ENCODE measurements at regions not wholly inside any gene's neighbourhood (a gene's known extent, or its start where the extent isn't known, plus 50 kb on each side); places are given as distances from the start of the nearest gene placed in this dataset.
"Not testable (repeated sequence)": the region's sequence is repeated elsewhere in the genome, so short reads cannot be mapped to it uniquely, and the experiment has no call there.

DNA sequence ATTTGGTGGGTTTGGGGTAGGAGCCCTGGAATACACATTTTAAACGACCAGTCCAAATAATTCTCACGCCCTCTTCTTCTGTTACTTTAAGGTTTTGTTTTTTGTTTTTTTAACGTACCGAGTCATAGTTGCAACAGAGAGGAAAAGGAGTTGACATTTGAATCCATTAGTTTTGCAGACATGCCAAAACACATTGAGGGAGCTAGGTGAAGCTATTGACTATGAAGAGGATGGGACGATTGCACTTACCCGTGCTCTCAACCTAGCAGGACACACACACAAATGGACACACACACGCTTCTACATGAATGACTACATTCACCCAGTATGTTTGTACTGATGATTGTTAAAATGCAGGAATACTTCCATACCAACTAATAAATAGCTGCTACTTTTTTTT is 54.3 kb upstream of the CIT start:
- Histone ChIP-seq H3K36me3 (ENCODE audit: low read depth, low read length) (no peaks in the 10 kb centered on the region), H3K9me3 (ENCODE audit: low read length) (no peaks in the 10 kb centered on the region), H3K4me1 (ENCODE audit: insufficient read depth, low read length) (no peaks in the 10 kb centered on the region), H3K4me3 (ENCODE audit: low read length) (no peak overlapping the region), H4K20me1 (ENCODE audit: low read length) (no peaks in the 10 kb centered on the region), H3K27me3 (ENCODE audit: low read length) (no peaks in the 10 kb centered on the region), H2AFZ (ENCODE audit: low read length) (no peak overlapping the region), H3K9me2 (replicated peaks; ENCODE audit: low read length) (no peaks in the 10 kb centered on the region), H3K27ac (ENCODE audit: low read length) (no peak overlapping the region), H3F3A (ENCODE audit: low read length, unreplicated experiment) (no peaks in the 10 kb centered on the region), H3K79me2 (ENCODE audit: low read length) (no peaks in the 10 kb centered on the region), H3K9ac (ENCODE audit: low read length) (no peak overlapping the region), H3K4me2 (ENCODE audit: low read length) (no peak overlapping the region)
- ChIA-PET POLR2A (ENCODE audit: unreplicated experiment) (no interaction called here), CTCF (interaction anchor here (0.6 kb wide), 1 partner anchor 185 kb away, joined by 8 read pairs; the partner anchor contains the start of gene RAB35)
- TF ChIP-seq, protein P1, sequence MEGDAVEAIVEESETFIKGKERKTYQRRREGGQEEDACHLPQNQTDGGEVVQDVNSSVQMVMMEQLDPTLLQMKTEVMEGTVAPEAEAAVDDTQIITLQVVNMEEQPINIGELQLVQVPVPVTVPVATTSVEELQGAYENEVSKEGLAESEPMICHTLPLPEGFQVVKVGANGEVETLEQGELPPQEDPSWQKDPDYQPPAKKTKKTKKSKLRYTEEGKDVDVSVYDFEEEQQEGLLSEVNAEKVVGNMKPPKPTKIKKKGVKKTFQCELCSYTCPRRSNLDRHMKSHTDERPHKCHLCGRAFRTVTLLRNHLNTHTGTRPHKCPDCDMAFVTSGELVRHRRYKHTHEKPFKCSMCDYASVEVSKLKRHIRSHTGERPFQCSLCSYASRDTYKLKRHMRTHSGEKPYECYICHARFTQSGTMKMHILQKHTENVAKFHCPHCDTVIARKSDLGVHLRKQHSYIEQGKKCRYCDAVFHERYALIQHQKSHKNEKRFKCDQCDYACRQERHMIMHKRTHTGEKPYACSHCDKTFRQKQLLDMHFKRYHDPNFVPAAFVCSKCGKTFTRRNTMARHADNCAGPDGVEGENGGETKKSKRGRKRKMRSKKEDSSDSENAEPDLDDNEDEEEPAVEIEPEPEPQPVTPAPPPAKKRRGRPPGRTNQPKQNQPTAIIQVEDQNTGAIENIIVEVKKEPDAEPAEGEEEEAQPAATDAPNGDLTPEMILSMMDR (conservative IDR thresholded peaks at IDR 0.05; ENCODE audit: low read depth, low read length): no peak
- no peak for TF ChIP-seq EZH2 (IDR thresholded peaks at IDR 0.05; ENCODE audit: low read length, unreplicated experiment)
- TF ChIP-seq EZH2phosphoT487 (IDR thresholded peaks at IDR 0.05; ENCODE audit: borderline replicate concordance, low read length): no peak
- no TSS peak for BruUV-seq (replicated peaks)
- intact Hi-C loops (cut with micrococcal nuclease): loop anchor here (10.0 kb wide), 1 partner anchor 127 kb away; no protein-coding TSS in a partner anchor
- DNase-seq (no peak), ATAC-seq (no peak)

DNA sequence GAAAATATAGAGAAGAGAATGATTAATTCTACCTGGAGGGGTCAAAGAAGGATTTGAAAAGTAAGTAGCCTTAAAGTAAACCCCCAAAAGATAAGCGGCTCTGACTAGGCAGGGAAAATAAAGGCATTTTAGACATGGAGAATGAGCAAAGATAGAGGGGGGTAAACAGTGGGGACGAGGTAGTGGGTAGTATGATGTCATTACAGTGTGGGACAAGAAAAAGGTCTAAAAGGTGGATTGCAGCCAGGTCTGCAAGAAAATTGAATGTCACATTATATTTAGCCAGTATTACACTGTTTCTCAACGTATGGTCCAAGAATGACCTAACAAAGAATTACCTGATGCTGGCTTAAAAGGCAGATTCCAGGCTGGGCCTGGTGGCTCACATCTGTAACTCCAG is 55.8 kb upstream of the CIT start:
- H3K79me2 ChIP-seq (ENCODE audit: low read length): no peaks in the 10 kb centered on the region
- H3K4me3 ChIP-seq (ENCODE audit: low read length): no peak overlapping the region
- TF ChIP-seq, protein P1 (conservative IDR thresholded peaks at IDR 0.05; ENCODE audit: low read depth, low read length): no peak
- no peak for TF ChIP-seq EZH2 (IDR thresholded peaks at IDR 0.05; ENCODE audit: low read length, unreplicated experiment)
- TF ChIP-seq EZH2phosphoT487 (IDR thresholded peaks at IDR 0.05; ENCODE audit: borderline replicate concordance, low read length): no peak
- no peaks in the 10 kb centered on the region for H3K4me1 ChIP-seq (ENCODE audit: insufficient read depth, low read length)
- no peak for DNase-seq
- no peak overlapping the region for H3K4me2 ChIP-seq (ENCODE audit: low read length)
- intact Hi-C loops (cut with micrococcal nuclease): loop anchor here (10.0 kb wide), 1 partner anchor 128 kb away; no protein-coding TSS in a partner anchor
- no TSS peak for BruUV-seq (replicated peaks)
- POLR2A ChIA-PET (ENCODE audit: unreplicated experiment): no interaction called here
- no peaks in the 10 kb centered on the region for H3K27me3 ChIP-seq (ENCODE audit: low read length)
- no peaks in the 10 kb centered on the region for H3F3A ChIP-seq (ENCODE audit: low read length, unreplicated experiment)
- no peaks in the 10 kb centered on the region for H3K9me2 ChIP-seq (replicated peaks; ENCODE audit: low read length)
- no peaks in the 10 kb centered on the region for H3K36me3 ChIP-seq (ENCODE audit: low read depth, low read length)
- no peak overlapping the region for H3K27ac ChIP-seq (ENCODE audit: low read length)
- H3K9me3 ChIP-seq (ENCODE audit: low read length): no peaks in the 10 kb centered on the region
- ATAC-seq: no peak
- no peak overlapping the region for H3K9ac ChIP-seq (ENCODE audit: low read length)
- H2AFZ ChIP-seq (ENCODE audit: low read length): no peak overlapping the region
- no peaks in the 10 kb centered on the region for H4K20me1 ChIP-seq (ENCODE audit: low read length)
- CTCF ChIA-PET: no interaction called here

DNA sequence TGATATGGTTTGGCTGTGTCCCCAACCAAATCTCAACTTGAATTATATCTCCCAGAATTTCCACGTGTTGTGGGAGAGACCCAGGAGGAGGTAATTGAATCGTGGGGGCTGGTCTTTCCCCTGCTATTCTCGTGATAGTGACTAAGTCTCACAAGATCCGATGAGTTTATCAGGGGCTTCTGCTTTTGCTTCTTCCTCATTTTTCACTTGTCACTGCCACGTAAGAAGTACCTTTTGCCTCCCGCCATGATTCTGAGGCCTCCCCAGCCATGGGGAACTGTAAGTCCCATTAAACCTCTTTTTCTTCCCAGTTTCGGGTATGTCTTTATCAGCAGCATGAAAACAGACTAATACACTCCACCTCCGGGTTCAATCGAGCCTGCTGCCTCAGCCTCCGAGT is 54.3 kb upstream of the BICDL1 start:
- H3K4me2 ChIP-seq (ENCODE audit: low read length); POLR2A ChIA-PET (ENCODE audit: unreplicated experiment); H3F3A ChIP-seq (ENCODE audit: low read length, unreplicated experiment); BruUV-seq (replicated peaks); H3K27ac ChIP-seq (ENCODE audit: low read length); CTCF ChIA-PET; H3K36me3 ChIP-seq (ENCODE audit: low read depth, low read length); H4K20me1 ChIP-seq (ENCODE audit: low read length); H2AFZ ChIP-seq (ENCODE audit: low read length); DNase-seq; H3K9me2 ChIP-seq (replicated peaks; ENCODE audit: low read length); H3K9me3 ChIP-seq (ENCODE audit: low read length); H3K79me2 ChIP-seq (ENCODE audit: low read length); ATAC-seq; H3K9ac ChIP-seq (ENCODE audit: low read length); H3K4me1 ChIP-seq (ENCODE audit: insufficient read depth, low read length); H3K4me3 ChIP-seq (ENCODE audit: low read length); H3K27me3 ChIP-seq (ENCODE audit: low read length): not testable (repeated sequence)
- intact Hi-C loops (cut with micrococcal nuclease): loop anchor here (10.0 kb wide), 1 partner anchor 130 kb away; no protein-coding TSS in a partner anchor
